ENCODE measurements at regions not wholly inside any gene's neighbourhood (a gene's known extent, or its start where the extent isn't known, plus 50 kb on each side); places are given as distances from the start of the nearest gene placed in this dataset.
"Not testable (repeated sequence)": the region's sequence is repeated elsewhere in the genome, so short reads cannot be mapped to it uniquely, and the experiment has no call there.

DNA sequence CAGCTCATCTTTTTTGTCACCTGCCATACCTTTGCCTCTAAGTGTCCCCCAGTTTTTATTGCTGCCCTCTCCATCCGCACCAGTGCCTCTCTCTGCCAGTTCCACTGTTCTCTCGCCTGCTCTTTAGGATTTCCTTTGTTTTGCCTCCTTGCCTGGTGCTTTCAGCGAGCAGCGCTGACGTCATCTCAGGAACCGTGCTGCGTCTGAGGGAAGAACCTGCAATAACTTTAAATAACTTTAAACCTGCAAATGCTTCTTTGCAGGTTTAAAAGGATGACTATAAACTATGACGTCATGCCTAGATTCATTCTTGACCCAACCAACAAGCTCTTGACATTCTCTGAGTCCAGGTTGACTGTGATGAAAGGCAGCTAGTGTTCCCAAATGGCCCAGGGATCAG lies 105.1 kb downstream of the LRRC74B start:
- DNase-seq (ENCODE audit: low spot score); ATAC-seq; intact Hi-C loops (cut with DNase I): not testable (repeated sequence)

DNA sequence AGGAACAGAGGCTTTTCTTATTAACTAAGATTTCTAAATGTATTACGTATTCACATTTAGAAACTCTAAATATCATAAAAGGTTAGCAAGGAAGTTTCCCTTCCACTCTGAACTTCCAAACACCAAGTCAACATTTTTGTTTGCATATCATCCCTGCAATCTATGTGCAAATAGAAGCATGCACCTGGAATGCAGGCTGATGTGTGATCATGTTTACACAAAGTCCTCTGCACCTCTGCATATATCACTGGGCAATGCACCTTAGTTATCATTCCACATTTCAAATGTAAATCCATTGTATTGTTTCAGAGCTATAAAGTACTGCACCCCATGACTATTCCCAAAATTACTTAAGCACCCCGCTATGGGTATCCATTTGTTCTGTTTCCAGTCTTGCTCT lies 142.1 kb downstream of the LRRC74B start:
- DNase-seq (ENCODE audit: low spot score); ATAC-seq; intact Hi-C loops (cut with DNase I): not testable (repeated sequence)

DNA sequence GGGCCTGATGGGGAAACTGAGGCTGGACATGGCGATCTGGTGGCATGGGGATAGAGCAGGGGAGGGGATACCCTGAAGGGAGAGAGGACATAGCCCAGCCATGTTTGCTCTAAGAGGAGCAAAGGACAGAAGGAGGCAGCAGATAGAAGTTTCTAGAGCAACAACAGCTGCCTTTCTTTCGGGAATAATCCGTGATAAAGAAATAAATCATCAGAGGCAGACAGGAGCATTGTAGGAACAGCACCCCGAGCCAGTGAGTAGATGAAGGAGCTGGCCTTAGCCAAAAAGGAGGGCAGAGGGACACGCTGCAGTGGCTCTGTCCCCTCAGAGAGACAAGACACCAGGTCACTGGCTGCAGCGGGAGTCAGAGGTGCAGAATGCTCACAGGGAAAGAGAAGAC lies 166.3 kb downstream of the LRRC74B start:
- ATAC-seq; DNase-seq (ENCODE audit: low spot score); intact Hi-C loops (cut with DNase I): not testable (repeated sequence)

DNA sequence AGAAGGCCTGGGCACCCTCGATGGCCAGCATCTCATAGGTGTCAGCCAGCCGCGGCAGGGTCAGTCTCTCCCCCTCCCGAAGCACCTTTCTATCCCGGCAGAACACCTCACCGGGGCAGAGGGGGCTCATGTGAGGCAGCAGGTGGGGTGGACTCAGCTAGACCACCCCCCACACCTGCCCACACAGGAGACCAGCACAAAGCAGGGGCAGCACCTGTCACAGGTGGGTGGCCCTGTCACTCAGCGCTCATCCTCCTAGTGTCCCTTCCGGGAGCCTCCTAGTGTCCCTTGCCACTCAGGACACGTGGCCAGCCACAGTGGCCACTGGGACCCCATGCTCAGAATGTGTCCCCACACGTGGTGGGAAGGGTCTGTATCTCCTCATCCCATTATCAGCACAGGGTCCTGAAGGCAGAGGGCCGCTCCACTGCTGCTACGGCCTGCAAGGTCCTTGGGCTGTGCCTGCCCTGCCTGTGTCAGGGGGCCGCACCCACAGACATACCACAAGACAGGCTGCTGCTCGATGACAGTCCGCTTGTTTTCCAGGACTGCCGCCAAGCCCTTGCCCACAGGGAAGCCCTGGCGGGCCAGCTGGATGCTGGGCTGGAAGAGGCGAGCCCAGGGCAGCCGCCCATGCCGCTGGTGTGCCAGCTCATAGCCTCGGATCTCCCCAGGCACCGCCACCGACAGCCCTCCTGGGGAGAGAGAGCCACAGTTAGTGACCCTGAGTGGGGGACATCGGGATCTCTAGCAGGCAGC lies 167.4 kb upstream of the RIMBP3B start:
- ATAC-seq; intact Hi-C loops (cut with DNase I): not testable (repeated sequence)
- DNase-seq (ENCODE audit: low spot score) = peak; percentile 25

DNA sequence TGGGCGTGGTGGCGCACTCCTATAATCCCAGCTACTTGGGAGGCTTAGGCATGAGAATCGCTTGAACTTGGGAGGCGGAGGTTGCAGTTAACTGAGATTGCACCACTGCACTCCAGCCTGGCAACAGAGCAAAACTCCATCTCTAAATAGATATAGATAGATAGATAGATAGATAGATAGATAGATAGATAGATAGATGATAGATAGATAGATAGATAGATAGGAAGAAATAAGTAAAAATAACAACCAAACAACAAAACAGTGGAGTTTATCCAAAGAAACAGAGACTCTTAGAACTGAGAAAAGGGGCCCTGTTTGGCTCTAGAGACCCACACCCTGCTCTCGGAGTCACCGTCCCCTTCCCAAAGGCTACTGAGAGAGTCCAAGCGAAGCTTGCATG lies 158.7 kb upstream of the RIMBP3B start:
- ATAC-seq; intact Hi-C loops (cut with DNase I); DNase-seq (ENCODE audit: low spot score): not testable (repeated sequence)

DNA sequence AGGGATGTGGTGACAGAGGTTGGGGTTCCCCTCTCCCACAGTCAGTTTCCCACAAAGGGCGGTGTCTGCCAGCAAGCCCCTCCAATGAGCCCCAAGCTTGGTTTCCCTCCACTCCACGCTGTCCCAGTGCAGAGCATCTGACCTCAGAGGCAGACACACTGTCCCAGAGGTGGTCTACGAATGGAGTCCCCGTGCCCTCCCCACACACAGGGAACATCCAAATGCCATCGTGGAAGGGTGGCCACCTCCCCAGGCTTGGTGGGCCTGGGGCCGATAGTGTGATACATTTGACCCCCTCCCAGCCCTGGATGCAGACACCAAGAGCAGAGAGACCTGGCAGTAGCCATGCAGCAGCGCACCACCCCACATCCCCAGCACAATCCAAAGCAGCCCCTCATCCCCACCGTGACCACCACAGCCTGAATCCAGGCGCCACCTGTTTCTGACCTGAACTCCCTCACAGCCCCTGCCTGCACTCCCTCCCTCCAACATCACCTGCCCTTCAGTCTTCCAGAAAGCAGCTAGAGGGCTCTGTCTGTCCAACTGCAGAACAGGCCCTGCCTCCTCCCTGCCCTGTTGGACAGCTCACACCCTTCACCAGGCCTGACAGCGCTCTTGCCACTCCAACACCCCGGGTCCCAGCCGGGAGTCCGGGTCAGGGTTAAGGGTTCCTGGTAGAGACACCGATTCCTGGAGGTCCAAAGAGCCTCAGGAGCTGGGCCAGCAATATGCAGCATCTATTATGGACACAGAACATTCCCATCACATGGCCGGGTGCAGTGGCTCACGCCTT lies 156.5 kb upstream of the RIMBP3B start:
- ATAC-seq; intact Hi-C loops (cut with DNase I): not testable (repeated sequence)
- peak; percentile 22 for DNase-seq (ENCODE audit: low spot score)

DNA sequence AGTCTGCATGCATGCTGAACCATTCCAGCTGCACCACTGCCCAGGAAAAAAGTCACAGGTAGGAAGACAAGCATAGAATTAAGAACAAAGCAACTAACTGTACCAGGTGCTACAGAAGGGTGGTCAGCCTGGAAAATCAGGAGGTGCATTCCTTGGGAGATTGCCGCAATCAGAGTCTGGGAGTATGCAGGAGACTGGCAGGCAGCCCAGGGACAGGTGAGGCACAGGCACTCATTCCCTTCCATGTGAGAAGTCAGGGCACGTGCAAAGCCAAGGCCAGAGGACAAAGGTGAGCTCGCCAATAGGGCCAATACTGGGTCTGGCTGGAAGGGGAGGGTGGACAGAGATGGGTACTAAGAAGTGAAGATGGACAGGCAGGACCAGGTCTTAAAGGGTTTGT lies 132.1 kb upstream of the RIMBP3B start:
- DNase-seq (ENCODE audit: low spot score); intact Hi-C loops (cut with DNase I); ATAC-seq: not testable (repeated sequence)

DNA sequence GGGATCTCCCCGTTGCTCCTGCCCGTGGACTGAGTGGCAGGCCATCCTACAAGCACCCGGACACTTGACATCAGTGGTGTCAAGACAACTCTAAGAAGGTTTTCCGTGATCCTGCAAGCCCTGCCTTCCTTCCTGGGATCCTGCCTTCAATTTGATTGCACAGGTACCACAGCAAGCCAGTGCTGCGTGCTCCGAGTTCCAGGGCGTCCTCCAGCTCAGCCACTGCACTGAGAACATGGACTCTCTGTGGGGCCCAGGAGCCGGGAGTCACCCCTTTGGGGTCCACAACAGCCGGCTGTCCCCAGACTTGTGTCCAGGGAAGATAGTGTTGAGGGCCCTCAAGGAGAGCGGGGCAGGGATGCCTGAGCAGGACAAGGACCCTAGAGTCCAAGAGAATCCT lies 100.9 kb upstream of the RIMBP3B start:
- intact Hi-C loops (cut with DNase I); ATAC-seq; DNase-seq (ENCODE audit: low spot score): not testable (repeated sequence)

DNA sequence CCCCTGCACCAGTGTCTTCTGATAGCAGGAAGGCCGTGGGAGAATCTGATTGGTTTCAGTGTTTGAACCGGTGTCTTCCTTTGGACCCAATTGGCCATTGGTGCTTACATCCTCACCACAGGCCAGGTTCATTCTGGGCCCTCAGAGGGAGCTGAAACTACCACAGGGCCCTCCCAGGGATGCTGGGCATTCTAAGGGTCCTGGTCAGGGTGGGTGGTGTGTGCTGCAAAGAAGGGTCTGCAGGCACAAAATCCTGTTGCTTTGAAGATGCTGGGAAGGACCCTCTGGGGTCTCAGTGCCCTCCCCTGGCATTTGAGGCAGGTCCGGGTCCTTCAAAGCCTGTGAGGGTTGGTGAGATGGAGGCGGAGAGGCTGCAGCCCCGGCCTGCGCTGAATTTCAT lies 89.8 kb upstream of the RIMBP3B start:
- DNase-seq (ENCODE audit: low spot score); ATAC-seq; intact Hi-C loops (cut with DNase I): not testable (repeated sequence)

DNA sequence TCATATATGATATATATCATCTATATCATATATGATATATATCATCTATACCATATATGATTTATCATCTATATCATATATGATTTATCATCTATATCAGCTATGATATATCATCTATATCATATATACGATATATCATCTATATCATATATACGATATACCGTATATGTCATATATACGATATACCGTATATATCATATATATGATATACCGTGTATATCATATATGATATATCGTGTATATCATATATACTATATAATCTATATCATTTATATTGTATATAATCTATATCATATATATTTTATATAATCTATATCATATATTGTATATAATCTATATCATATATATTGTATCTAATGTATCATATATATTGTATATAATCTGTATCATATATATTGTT lies 55.9 kb upstream of the RIMBP3B start:
- ATAC-seq; intact Hi-C loops (cut with DNase I); DNase-seq (ENCODE audit: low spot score): not testable (repeated sequence)
